Retinal pigment epithelial cell (primary cell): ENCODE measurements at regions not wholly inside any gene's neighbourhood (a gene's known extent, or its start where the extent isn't known, plus 50 kb on each side); places are given as distances from the start of the nearest gene placed in this dataset.

Experiments used
- DNase-seq: peaks from one replicate; pipeline ENCODE4 v3.0.0-alpha.2; 2010; ENCODE audit warnings: low read depth
- H3K4me3 ChIP-seq: 2 replicates; pipeline ENCODE4 v1.5.1; 2011; ENCODE audit warnings: mild to moderate bottlenecking, low read length, control low read depth, moderate library complexity
- CTCF ChIP-seq: conservative IDR thresholded peaks from 2 replicates; pipeline ENCODE4 v1.5.1; 2011; ENCODE audit warnings: low read depth, low read length, control low read depth, inconsistent platforms

DNA sequence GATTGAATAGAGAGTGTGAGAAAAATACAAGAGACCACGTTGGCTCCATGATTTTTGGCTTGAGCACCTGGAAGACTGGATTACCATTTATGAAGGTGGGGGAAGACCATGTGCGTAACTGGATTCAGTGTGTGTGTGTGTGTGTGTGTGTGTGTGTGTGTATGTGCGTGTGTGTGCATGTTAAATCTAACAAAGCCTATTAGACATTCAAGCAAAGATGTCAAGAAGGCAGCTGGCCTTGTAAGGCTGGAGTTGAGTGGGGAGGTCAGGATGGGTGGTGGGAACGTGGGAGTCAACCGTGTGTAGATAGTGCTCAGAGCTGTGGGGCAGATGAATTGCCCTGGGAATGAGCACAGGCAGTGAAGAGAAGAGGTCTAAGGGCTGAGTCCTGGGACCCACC is 293.8 kb upstream of the POU3F1 start:
- no peak for TF ChIP-seq CTCF
- DNase-seq, result no peak
- H3K4me3 ChIP-seq, result no peak overlapping the region

- no peak overlapping the region for H3K4me3 ChIP-seq
- no peak for TF ChIP-seq CTCF
- DNase-seq, result no peak
These were observed 291.1 kb upstream of the POU3F1 start for GRCh38 chr1:38337711-38338110.

- TF ChIP-seq CTCF, result no peak
- no peak for DNase-seq
- no peak overlapping the region for H3K4me3 ChIP-seq
These were observed 290.4 kb upstream of the POU3F1 start for GRCh38 chr1:38336961-38337360.

DNA sequence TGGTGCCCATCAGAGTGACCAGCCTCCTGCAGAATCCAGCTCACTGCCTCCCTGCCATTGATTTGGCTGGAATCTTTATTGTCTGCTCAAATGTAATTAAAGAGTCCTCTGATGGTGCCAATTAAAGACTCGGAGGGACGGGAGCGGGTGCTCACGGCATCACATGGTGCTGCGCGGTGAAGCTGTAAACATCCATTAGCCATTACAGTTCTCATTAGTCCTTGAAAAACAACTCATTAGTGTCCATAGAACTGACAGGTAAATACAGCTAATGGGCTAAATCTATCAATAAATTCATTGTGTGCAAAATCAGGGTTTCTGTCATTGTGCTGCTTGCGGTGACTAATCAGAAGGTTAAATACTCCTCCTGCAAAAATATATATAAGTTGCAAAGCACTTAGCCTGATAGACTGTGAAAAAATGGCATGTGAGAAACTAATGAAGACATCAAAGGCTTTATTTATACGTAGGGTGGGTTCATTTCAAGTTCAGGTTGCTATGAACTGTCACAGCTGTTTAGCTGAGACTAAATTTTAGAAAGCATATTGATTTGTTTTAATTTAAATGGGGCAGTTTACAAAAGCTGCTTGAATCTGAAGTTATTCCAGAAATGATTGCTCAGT is 289.8 kb upstream of the POU3F1 start:
- no peak overlapping the region for H3K4me3 ChIP-seq
- TF ChIP-seq CTCF, result no peak
- DNase-seq, result no peak

DNA sequence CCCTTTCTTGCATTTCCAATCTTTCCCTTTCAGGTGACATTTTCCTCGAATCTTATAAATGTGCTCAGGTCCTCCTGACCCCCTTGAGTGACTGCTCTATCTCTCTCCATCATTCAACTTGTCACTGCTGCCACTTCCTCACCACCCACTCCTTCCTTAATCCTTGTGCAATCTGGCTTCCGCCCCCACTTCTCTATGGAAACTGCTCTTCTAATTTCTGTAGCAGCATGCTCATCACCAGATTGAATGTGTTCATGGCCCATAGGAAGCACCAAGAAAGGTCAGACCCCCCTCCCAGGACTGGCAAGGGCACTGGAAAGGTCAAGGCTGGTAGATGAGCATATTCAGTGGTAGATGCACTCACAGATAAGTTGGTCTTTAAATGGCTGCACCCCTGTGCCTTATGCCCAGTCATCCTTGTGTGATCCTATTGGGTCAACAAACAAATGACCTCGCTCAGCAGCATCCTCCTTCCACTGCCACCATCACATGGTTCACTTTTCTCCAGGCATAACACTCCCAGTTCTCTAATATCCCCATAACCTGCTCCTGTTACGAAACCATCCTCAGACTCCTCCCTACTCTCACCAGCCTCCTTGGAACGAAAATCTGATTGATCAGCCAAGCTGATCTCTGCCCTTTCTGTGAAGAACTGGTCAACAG is 288.5 kb upstream of the POU3F1 start:
- no peak overlapping the region for H3K4me3 ChIP-seq
- DNase-seq, result no peak
- no peak for TF ChIP-seq CTCF

GRCh38 chr1:38332649-38333310 is 286.2 kb upstream of the POU3F1 start:
- DNase-seq, result no peak
- H3K4me3 ChIP-seq, result no peak overlapping the region
- TF ChIP-seq CTCF, result no peak

- H3K4me3 ChIP-seq, result no peak overlapping the region
- TF ChIP-seq CTCF, result no peak
- DNase-seq, result no peak
These were observed 285.1 kb upstream of the POU3F1 start for GRCh38 chr1:38331496-38332210.
